ENCODE measurements at regions not wholly inside any gene's neighbourhood (a gene's known extent, or its start where the extent isn't known, plus 50 kb on each side); places are given as distances from the start of the nearest gene placed in this dataset.

DNA sequence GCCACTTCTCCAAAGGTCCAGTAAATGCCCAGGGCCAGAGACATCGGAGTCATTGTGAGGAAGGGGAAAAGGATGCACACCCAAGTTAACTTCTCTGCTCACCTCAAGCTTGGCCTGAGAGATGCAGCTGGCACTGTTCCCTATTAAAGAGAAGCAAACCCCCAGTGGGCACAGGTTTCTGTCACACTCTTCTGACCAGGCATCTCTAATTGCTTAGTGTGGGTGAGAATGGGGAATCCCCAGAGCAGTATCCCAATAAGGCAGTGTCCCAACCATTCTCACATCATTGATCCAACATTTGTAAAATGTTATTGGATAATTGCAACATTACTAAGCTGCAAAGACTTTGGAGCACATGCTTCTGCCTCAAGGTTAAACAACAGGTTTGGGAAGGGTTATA lies 232.3 kb downstream of the ADGRG6 start:
- TF ChIP-seq CTCF (IDR thresholded peaks at IDR 0.05) (no peak), EZH2 (IDR thresholded peaks at IDR 0.05; ENCODE audit: borderline replicate concordance, insufficient read depth, low read depth, low read length, poor library complexity, severe bottlenecking) (no peak)
